WTC11 (cell line): ENCODE measurements at regions not wholly inside any gene's neighbourhood (a gene's known extent, or its start where the extent isn't known, plus 50 kb on each side); places are given as distances from the start of the nearest gene placed in this dataset.

ENCODE experiments used
- ATAC-seq: fragments of 200-7000 bp; cut with Tn5 transposase; 2 replicates; pipeline ENCODE4 v1.10.0; 2021; ENCODE audit warnings: mild to moderate bottlenecking, moderate library complexity
- CTCF ChIA-PET: fragments of 300-600 bp; sonication (Branson Sonifier 250); formaldehyde crosslinking; loops from one replicate; lab custom pipeline; 2021; ENCODE audit warnings: antibody characterized with exemption; lab: Charles Lee
- POLR2A ChIA-PET: fragments of 350-600 bp; sonication (Branson Sonifier 250); formaldehyde crosslinking; loops from one replicate; lab custom pipeline; 2021; ENCODE audit warnings: antibody characterized with exemption; lab: Charles Lee
- DNase-seq: peaks from one replicate; pipeline ENCODE4 v3.0.0; 2021; ENCODE audit warnings: low spot score
- H3K27ac Mint-ChIP-seq: 2 replicates; pipeline ENCODE4 v1.8.0; 2021; ENCODE audit warnings: mixed read lengths
- H3K27me3 Mint-ChIP-seq: 2 replicates; pipeline ENCODE4 v1.8.0; 2021; ENCODE audit warnings: low read depth, mild to moderate bottlenecking, moderate library complexity, mixed read lengths
- H3K36me3 Mint-ChIP-seq: 2 replicates; pipeline ENCODE4 v1.8.0; 2021; ENCODE audit warnings: mixed read lengths
- H3K4me1 Mint-ChIP-seq: 2 replicates; pipeline ENCODE4 v1.8.0; 2022; ENCODE audit warnings: mixed read lengths
- H3K4me3 Mint-ChIP-seq: 2 replicates; pipeline ENCODE4 v1.8.0; 2021; ENCODE audit warnings: mild to moderate bottlenecking, moderate library complexity, mixed read lengths
- H3K9me3 Mint-ChIP-seq: 2 replicates; pipeline ENCODE4 v1.8.0; 2021; ENCODE audit warnings: mixed read lengths
- AR ChIP-seq: fragments of 250-450 bp; sonication (Bioruptor Pico); IDR thresholded peaks from 2 replicates; pipeline ENCODE4 v1.9.0; 2021; ENCODE audit warnings: mild to moderate bottlenecking
- ATF2 ChIP-seq: sonication (generic); formaldehyde crosslinking; IDR thresholded peaks from 2 replicates; pipeline ENCODE4 v1.8.1; 2022; ENCODE audit warnings: low read depth, missing genetic modification reagents, borderline replicate concordance
- ATF6 ChIP-seq: sonication (generic); formaldehyde crosslinking; IDR thresholded peaks from 2 replicates; pipeline ENCODE4 v1.8.1; 2023; ENCODE audit warnings: mild to moderate bottlenecking, missing genetic modification reagents
- CBFB ChIP-seq: sonication (generic); formaldehyde crosslinking; IDR thresholded peaks from 2 replicates; pipeline ENCODE4 v1.8.1; 2022; ENCODE audit warnings: mild to moderate bottlenecking, low read depth, missing genetic modification reagents
- CTCF ChIP-seq: fragments of 200-600 bp; IDR thresholded peaks from 2 replicates; pipeline ENCODE4 v1.8.0; 2022; ENCODE audit warnings: antibody characterized with exemption
- E2F4 ChIP-seq: sonication (generic); formaldehyde crosslinking; IDR thresholded peaks from 2 replicates; pipeline ENCODE4 v1.8.1; 2022; ENCODE audit warnings: low read depth, mild to moderate bottlenecking, moderate library complexity, missing genetic modification reagents, borderline replicate concordance
- ETV6 ChIP-seq: sonication (generic); formaldehyde crosslinking; IDR thresholded peaks from 2 replicates; pipeline ENCODE4 v1.8.1; 2022; ENCODE audit warnings: mild to moderate bottlenecking, missing genetic modification reagents
- FOXK1 ChIP-seq: sonication (generic); formaldehyde crosslinking; IDR thresholded peaks from 2 replicates; pipeline ENCODE4 v1.8.0; 2022; ENCODE audit warnings: mild to moderate bottlenecking, moderate library complexity, missing genetic modification reagents
- FOXP1 ChIP-seq: sonication (generic); formaldehyde crosslinking; IDR thresholded peaks from 2 replicates; pipeline ENCODE4 v1.8.0; 2022; ENCODE audit warnings: missing genetic modification reagents, mild to moderate bottlenecking, moderate library complexity, borderline replicate concordance
- FOXP4 ChIP-seq: sonication (generic); formaldehyde crosslinking; IDR thresholded peaks from 2 replicates; pipeline ENCODE4 v1.8.0; 2022; ENCODE audit warnings: mild to moderate bottlenecking, missing genetic modification reagents
- GTF2I ChIP-seq: fragments of 250-450 bp; sonication (Bioruptor Pico); conservative IDR thresholded peaks from 2 replicates; pipeline ENCODE4 v1.4.0; 2021; ENCODE audit warnings: mild to moderate bottlenecking
- HMGXB4 ChIP-seq: sonication (generic); formaldehyde crosslinking; IDR thresholded peaks from 2 replicates; pipeline ENCODE4 v1.8.1; 2023; ENCODE audit warnings: mild to moderate bottlenecking, moderate library complexity, missing genetic modification reagents
- JAZF1 ChIP-seq: fragments of 250-450 bp; sonication (Bioruptor Pico); IDR thresholded peaks from 2 replicates; pipeline ENCODE4 v1.9.0; 2021; ENCODE audit warnings: moderate library complexity, mild to moderate bottlenecking, inconsistent platforms
- MAX ChIP-seq: sonication (generic); formaldehyde crosslinking; IDR thresholded peaks from 2 replicates; pipeline ENCODE4 v1.8.0; 2022; ENCODE audit warnings: mild to moderate bottlenecking, missing genetic modification reagents
- NFATC4 ChIP-seq: fragments of 250-450 bp; sonication (Bioruptor Pico); IDR thresholded peaks from 2 replicates; pipeline ENCODE4 v1.9.0; 2021; ENCODE audit warnings: mild to moderate bottlenecking
- OVOL2 ChIP-seq: fragments of 250-450 bp; sonication (Bioruptor Pico); IDR thresholded peaks from 2 replicates; pipeline ENCODE4 v1.9.0; 2021; ENCODE audit warnings: mild to moderate bottlenecking, borderline replicate concordance
- SMAD4 ChIP-seq: sonication (generic); formaldehyde crosslinking; IDR thresholded peaks from 2 replicates; pipeline ENCODE4 v1.8.0; 2022; ENCODE audit warnings: mild to moderate bottlenecking, missing genetic modification reagents
- ZNF317 ChIP-seq: sonication (generic); formaldehyde crosslinking; IDR thresholded peaks from 2 replicates; pipeline ENCODE4 v1.8.1; 2023; ENCODE audit warnings: low read depth, mild to moderate bottlenecking, moderate library complexity, missing genetic modification reagents, borderline replicate concordance
- ZNF512 ChIP-seq: sonication (generic); formaldehyde crosslinking; IDR thresholded peaks from 2 replicates; pipeline ENCODE4 v1.8.1; 2022; ENCODE audit warnings: missing genetic modification reagents, borderline replicate concordance
- ZSCAN18 ChIP-seq: fragments of 250-450 bp; sonication (Bioruptor Pico); IDR thresholded peaks from 2 replicates; pipeline ENCODE4 v2.1.2; 2022; ENCODE audit warnings: mild to moderate bottlenecking, moderate library complexity

- TF ChIP-seq AR (CRISPR knock-in tag) (no peak), GTF2I (no peak), SMAD4 (CRISPR knock-in tag) (no peak), ZSCAN18 (CRISPR knock-in tag) (no peak), MAX (no peak), FOXP1 (CRISPR knock-in tag) (no peak), FOXK1 (CRISPR knock-in tag) (no peak), ZNF317 (CRISPR knock-in tag) (no peak), ETV6 (no peak), CTCF (no peak)
These were observed 278.3 kb upstream of the FSTL5 start (continued) for GRCh38 chr4:162442128-162442527.

- Mint-ChIP-seq H3K27me3 (no peaks in the 10 kb centered on the region), H3K27ac (no peak overlapping the region), H3K4me3 (no peak overlapping the region), H3K36me3 (no peaks in the 10 kb centered on the region), H3K4me1 (no peaks in the 10 kb centered on the region), H3K9me3 (no peaks in the 10 kb centered on the region)
- DNase-seq (no peak), ATAC-seq (no peak)
- ChIA-PET POLR2A (no interaction called here), CTCF (no interaction called here)
- no peak for TF ChIP-seq ATF2
- TF ChIP-seq ZNF317 (CRISPR knock-in tag): no peak
- TF ChIP-seq HMGXB4: no peak
- no peak for TF ChIP-seq ZNF512 (CRISPR knock-in tag)
- no peak for TF ChIP-seq OVOL2 (CRISPR knock-in tag)
- no peak for TF ChIP-seq FOXP4 (CRISPR knock-in tag)
- TF ChIP-seq ATF6 (CRISPR knock-in tag): no peak
- no peak for TF ChIP-seq JAZF1 (CRISPR knock-in tag)
- TF ChIP-seq NFATC4: no peak
- TF ChIP-seq E2F4 (CRISPR knock-in tag): no peak
- TF ChIP-seq CBFB: no peak
These were observed 258.5 kb upstream of the FSTL5 start for GRCh38 chr4:162422312-162422711.
